ENCODE measurements at regions not wholly inside any gene's neighbourhood (a gene's known extent, or its start where the extent isn't known, plus 50 kb on each side); places are given as distances from the start of the nearest gene placed in this dataset.

DNA sequence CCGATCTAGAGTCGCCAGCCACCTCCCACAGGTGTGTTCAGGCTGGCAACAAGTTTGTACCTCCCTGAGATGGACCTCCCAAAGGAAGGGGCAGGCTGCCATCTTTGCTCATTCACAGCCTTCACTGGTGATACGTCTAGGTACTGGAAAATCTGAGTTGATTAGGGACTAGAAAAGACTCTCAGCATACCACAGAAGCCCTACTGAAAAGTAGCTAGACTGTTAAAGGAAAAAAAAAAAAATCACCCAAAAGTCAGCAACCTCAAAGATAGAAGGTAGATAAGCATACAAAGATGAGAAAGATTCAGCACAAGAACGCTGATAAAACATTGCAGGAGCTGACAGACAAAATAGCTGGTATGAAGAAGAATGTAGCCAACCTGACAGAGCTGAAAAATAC lies 128.6 kb upstream of the WDR75 start:
- TF ChIP-seq, protein P1, sequence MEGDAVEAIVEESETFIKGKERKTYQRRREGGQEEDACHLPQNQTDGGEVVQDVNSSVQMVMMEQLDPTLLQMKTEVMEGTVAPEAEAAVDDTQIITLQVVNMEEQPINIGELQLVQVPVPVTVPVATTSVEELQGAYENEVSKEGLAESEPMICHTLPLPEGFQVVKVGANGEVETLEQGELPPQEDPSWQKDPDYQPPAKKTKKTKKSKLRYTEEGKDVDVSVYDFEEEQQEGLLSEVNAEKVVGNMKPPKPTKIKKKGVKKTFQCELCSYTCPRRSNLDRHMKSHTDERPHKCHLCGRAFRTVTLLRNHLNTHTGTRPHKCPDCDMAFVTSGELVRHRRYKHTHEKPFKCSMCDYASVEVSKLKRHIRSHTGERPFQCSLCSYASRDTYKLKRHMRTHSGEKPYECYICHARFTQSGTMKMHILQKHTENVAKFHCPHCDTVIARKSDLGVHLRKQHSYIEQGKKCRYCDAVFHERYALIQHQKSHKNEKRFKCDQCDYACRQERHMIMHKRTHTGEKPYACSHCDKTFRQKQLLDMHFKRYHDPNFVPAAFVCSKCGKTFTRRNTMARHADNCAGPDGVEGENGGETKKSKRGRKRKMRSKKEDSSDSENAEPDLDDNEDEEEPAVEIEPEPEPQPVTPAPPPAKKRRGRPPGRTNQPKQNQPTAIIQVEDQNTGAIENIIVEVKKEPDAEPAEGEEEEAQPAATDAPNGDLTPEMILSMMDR (IDR thresholded peaks at IDR 0.05), result no peak
- no peak for TF ChIP-seq POLR2A (IDR thresholded peaks at IDR 0.05)

Measured in esophagus squamous epithelium (tissue), 4 donors.